22Rv1 (cell line): ENCODE measurements at regions not wholly inside any gene's neighbourhood (a gene's known extent, or its start where the extent isn't known, plus 50 kb on each side); places are given as distances from the start of the nearest gene placed in this dataset.

ENCODE experiments used
- ZFX ChIP-seq: fragments of 450-650 bp; IDR thresholded peaks from 2 replicates; pipeline ENCODE4 v1.6.1; 2017; ENCODE audit warnings: antibody characterized with exemption, borderline replicate concordance
- TF ChIP-seq, protein P1 (sequence below): fragments of 450-650 bp; IDR thresholded peaks from 2 replicates; pipeline ENCODE4 v1.5.1; 2017; ENCODE audit warnings: mild to moderate bottlenecking

DNA sequence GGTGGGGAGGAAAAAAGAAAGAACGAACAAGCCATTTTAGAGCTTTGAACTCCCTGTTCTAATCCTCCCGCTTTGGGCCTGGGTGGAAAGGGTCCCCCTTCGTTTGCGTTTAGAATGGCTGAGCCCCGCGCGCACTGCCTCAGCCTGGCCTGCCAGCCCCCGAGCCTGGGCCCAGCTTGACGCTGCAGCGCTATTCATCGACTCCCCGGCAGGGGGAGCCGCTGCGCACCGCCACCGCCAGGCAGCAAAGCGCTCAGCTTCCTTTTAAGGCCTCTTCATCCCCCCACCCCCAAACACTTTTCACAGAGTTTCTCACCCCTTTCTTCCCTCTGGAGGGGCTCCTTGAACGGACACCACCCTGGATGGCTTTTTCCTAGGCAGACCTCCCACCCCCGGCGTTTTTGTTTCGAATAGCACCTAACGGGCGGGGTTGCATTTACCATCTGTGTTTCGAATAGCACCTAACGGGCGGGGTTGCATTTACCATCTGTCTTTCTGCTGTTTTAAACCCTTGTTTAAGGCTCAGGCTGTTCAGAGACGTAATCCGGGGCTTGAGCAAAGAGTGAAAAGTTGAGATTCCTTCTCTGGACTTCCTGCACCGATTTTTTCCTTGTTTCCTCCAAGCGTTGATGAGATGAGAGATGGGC, 56.4 kb upstream of the PIWIL1 start:
- TF ChIP-seq, protein P1, sequence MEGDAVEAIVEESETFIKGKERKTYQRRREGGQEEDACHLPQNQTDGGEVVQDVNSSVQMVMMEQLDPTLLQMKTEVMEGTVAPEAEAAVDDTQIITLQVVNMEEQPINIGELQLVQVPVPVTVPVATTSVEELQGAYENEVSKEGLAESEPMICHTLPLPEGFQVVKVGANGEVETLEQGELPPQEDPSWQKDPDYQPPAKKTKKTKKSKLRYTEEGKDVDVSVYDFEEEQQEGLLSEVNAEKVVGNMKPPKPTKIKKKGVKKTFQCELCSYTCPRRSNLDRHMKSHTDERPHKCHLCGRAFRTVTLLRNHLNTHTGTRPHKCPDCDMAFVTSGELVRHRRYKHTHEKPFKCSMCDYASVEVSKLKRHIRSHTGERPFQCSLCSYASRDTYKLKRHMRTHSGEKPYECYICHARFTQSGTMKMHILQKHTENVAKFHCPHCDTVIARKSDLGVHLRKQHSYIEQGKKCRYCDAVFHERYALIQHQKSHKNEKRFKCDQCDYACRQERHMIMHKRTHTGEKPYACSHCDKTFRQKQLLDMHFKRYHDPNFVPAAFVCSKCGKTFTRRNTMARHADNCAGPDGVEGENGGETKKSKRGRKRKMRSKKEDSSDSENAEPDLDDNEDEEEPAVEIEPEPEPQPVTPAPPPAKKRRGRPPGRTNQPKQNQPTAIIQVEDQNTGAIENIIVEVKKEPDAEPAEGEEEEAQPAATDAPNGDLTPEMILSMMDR, result peak; percentile 100
- no peak for TF ChIP-seq ZFX
